ENCODE measurements at regions not wholly inside any gene's neighbourhood (a gene's known extent, or its start where the extent isn't known, plus 50 kb on each side); places are given as distances from the start of the nearest gene placed in this dataset.

DNA sequence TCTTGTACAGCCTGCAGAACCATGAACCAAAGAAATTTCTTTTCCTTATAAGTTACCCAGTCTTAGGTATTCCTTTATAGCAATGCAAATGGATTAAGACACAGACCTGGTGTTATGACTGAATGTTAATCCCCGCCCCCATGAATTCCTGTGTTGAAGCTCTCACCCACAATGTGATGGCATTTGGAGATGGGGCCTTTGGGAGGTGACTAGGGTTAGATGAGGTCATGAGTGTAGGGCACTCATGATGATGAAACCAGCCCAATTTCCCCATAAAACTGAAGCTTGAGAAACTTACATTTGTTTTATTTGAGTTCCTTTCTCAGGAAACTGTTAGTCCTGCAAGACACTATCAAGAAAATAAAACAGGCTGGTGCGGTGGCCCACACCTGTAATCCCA is 115.8 kb upstream of the THY1 start:
- no peak overlapping the region for H3K4me3 ChIP-seq (ENCODE audit: low read length)
- H3K27me3 ChIP-seq (ENCODE audit: insufficient read depth, low read length), result no peaks in the 10 kb centered on the region
- H3K9me3 ChIP-seq (ENCODE audit: low read length), result no peaks in the 10 kb centered on the region
- H3K36me3 ChIP-seq (ENCODE audit: insufficient read depth, low read length), result no peaks in the 10 kb centered on the region
- no peak overlapping the region for H2AFZ ChIP-seq (ENCODE audit: low read depth, low read length)
- H3K4me1 ChIP-seq (ENCODE audit: insufficient read depth, low read length), result peaks cover 2% of the 10 kb centered on the region

DNA sequence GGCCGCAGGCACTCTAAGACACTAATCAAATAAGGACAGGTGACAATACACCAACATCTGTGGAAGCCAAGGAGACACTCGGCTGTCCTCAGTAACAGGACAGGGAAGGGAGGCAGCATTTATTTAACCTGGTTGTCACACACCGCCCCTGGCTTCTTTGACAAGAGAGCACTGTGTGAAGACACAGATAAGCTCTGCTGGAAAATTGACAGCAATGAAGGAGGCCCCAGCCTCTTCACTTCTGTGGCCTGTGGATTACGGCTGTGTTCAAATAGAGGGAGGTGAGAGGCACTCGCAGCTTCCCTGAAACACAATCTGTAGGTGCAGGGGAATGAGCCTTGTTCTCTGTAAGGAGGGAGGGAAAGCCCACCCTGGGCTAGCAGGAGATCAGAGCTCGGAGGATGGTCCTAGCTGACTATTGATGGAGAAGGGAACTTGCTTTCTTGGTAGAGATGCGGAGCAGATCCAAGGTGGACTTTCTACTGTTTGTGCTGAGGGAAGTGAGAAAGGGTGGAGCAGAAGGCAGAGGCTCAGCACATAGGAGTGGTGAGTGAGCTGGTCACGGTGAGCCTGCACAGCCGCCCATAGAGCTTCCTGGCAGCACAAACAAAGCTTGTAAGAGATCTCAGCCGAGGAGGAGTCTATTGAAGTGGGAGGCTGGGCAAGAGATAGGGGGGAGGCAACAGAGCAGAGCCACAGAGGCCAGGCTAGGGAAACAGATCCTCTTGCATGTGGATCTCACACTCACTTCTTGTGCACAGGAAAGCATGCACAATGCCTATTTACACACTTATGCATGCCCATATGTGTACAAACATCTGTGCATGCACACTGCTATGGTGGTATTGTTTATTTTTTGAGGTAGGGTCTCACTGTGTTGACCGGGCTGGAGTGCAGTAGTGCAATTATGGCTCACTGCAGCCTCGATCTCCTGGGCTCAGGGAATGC is 114.6 kb upstream of the THY1 start:
- Histone ChIP-seq H3K4me1 (ENCODE audit: insufficient read depth, low read length) (peaks cover 2% of the 10 kb centered on the region), H3K36me3 (ENCODE audit: insufficient read depth, low read length) (no peaks in the 10 kb centered on the region), H3K9me3 (ENCODE audit: low read length) (no peaks in the 10 kb centered on the region), H3K27me3 (ENCODE audit: insufficient read depth, low read length) (peaks cover 9% of the 10 kb centered on the region), H3K4me3 (ENCODE audit: low read length) (no peak overlapping the region), H2AFZ (ENCODE audit: low read depth, low read length) (no peak overlapping the region)

DNA sequence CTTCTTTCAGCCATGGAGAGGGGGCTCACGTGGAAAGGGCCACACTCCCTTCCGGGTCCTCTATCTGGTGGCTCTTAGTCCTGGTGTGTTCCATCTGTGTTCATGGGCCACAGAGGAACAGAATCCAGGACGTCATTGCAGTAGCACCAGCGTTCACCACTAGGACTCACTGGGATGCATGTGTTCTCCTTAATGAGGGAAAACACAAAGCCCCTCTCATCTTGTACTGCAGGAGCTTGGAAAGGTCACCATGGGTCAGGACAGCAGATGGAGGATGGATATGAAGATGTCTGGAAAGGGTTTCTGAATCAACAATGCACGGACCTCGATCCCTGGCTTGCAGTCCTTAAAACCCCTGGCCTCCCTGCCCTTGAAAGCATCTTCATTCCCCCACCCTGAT is 113.8 kb upstream of the THY1 start:
- Histone ChIP-seq H3K9me3 (ENCODE audit: low read length) (no peaks in the 10 kb centered on the region), H3K36me3 (ENCODE audit: insufficient read depth, low read length) (no peaks in the 10 kb centered on the region), H2AFZ (ENCODE audit: low read depth, low read length) (no peak overlapping the region), H3K4me1 (ENCODE audit: insufficient read depth, low read length) (peaks cover 2% of the 10 kb centered on the region), H3K4me3 (ENCODE audit: low read length) (no peak overlapping the region), H3K27me3 (ENCODE audit: insufficient read depth, low read length) (peaks cover 15% of the 10 kb centered on the region)

DNA sequence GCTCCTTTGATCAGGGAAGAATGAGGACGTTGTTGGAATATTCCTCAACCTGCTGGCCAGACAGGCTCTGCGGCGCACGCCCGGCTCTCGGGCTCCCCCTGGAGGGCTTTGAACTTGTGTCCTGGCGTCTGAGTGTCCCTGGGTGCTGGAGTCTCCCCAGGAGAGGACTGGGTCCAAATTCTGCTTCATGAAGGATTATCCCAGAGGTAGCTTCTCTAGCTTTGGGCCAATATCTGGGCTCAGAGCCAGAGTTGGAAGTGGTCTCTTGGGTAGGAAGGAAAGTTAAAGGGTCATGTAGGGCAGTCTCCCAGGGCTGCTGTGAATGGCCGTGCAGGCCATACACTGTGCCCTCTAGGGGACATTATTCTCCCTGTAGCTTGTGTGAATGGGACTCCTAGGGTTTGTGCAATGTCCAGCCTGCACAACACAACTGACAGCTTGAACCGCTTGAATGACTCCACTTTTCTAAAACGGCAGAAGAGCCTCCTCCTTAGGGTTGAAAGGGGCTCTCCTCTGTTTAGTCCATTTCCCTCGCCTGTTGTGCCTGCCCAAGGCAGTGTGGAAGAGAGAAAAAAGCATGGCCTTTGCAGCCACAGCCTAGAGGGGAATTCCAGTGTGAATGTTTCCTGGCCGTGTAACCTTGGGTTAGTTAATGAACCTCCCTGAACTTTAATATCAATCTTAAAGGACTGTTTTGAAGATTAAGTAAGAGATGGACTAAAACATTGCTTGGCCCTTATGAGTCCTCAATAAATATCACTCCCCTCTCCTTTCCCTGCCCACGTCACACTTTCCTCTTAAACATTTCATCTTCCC is 111.2 kb upstream of the THY1 start:
- peaks cover 2% of the 10 kb centered on the region for H3K4me1 ChIP-seq (ENCODE audit: insufficient read depth, low read length)
- no peak overlapping the region for H3K4me3 ChIP-seq (ENCODE audit: low read length)
- H3K36me3 ChIP-seq (ENCODE audit: insufficient read depth, low read length), result no peaks in the 10 kb centered on the region
- H3K9me3 ChIP-seq (ENCODE audit: low read length), result no peaks in the 10 kb centered on the region
- H2AFZ ChIP-seq (ENCODE audit: low read depth, low read length), result no peak overlapping the region
- peaks cover 15% of the 10 kb centered on the region for H3K27me3 ChIP-seq (ENCODE audit: insufficient read depth, low read length)

DNA sequence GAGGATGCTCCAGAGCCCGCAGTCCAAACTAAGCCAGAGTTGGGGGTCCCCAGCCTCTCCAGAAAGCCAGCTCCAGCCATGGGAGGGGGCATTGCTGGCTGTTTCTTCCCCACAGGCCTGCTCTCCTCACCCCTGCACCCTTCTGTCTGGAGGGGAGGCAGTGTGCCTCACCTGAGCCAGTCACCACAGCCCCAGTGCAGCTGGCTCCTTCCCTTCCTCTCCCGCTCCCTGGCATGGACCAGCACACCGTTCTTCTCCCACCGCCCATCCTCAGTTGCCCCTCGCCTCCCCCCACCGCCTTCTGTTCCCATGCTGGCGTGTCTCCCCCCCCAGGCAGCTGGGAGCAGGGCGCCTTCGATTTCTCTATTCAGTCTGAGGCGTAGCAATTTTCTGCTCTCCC is 110.5 kb upstream of the THY1 start:
- no peak overlapping the region for H2AFZ ChIP-seq (ENCODE audit: low read depth, low read length)

DNA sequence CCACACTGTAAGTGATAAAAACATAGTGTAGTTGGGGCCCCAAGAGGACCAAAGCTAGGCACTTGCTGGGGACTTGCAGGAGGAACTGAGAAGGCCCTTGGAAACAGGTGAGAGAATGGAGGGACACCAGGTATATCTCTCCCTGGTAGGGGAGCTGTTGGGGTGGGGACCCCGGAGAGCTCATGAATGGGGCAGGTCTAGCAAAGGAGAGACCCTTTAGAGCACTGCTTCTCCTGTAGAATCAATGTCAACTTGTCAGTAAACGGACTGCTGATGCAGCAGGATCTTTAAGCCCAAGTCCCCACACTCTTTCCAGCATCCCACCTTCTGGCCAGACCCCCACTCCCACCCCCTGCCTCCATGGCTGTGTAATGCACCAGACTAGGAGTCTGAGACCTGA is 109.6 kb upstream of the THY1 start:
- Histone ChIP-seq H3K4me3 (ENCODE audit: low read length) (no peak overlapping the region), H3K27me3 (ENCODE audit: insufficient read depth, low read length) (peaks cover 19% of the 10 kb centered on the region), H3K36me3 (ENCODE audit: insufficient read depth, low read length) (no peaks in the 10 kb centered on the region)

More for the DNA sequence above, 110.5 kb upstream of the THY1 start:
- no peaks in the 10 kb centered on the region for H3K36me3 ChIP-seq (ENCODE audit: insufficient read depth, low read length)
- no peaks in the 10 kb centered on the region for H3K9me3 ChIP-seq (ENCODE audit: low read length)
- peaks cover 2% of the 10 kb centered on the region for H3K4me1 ChIP-seq (ENCODE audit: insufficient read depth, low read length)
- H3K27me3 ChIP-seq (ENCODE audit: insufficient read depth, low read length), result peaks cover 19% of the 10 kb centered on the region
- no peak overlapping the region for H3K4me3 ChIP-seq (ENCODE audit: low read length)

DNA sequence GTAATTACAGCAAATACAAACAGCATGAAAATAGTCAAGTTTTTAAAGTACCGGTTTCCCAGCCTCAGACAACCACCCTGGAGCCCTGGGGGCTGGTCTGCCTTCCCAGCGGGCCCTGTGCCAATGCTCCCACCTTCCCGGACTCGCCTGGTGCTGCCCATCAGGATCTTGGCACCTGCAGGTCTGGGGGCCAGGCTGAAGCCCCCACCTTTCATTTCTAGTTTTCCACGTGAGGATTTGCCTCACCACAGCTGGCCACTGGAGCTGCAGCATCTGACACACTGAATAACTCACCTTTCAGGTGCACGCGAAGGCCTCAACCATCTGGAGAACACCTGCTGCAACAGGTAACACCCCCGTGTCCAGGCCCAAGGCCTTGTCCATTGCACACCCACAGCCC is 108.7 kb upstream of the THY1 start:
- Histone ChIP-seq H3K4me1 (ENCODE audit: insufficient read depth, low read length) (peaks cover 2% of the 10 kb centered on the region), H2AFZ (ENCODE audit: low read depth, low read length) (no peak overlapping the region), H3K4me3 (ENCODE audit: low read length) (no peak overlapping the region), H3K36me3 (ENCODE audit: insufficient read depth, low read length) (no peaks in the 10 kb centered on the region), H3K9me3 (ENCODE audit: low read length) (no peaks in the 10 kb centered on the region), H3K27me3 (ENCODE audit: insufficient read depth, low read length) (peaks cover 19% of the 10 kb centered on the region)

More for the DNA sequence above, 109.6 kb upstream of the THY1 start:
- no peak overlapping the region for H2AFZ ChIP-seq (ENCODE audit: low read depth, low read length)
- H3K9me3 ChIP-seq (ENCODE audit: low read length), result no peaks in the 10 kb centered on the region
- H3K4me1 ChIP-seq (ENCODE audit: insufficient read depth, low read length), result peaks cover 2% of the 10 kb centered on the region

DNA sequence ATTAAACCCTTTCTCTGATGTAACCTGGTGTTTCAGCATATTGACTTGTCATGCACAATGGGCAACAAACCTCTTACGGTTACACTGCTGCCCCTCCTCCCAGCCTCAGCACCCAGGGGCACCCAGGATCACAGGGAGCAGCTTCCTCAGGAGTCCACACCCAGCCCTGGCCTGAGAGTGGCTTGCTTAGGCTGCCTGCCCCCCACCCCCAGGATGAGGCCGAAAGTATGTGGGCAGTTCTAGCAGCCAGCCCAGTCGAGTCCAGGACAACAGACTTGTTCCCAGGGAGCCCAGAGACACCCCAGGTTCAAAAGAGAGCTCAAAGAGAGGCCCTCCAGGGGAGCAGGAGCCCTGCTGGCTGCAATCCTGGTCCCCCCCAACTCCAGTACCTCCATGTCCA is 108.1 kb upstream of the THY1 start:
- H3K36me3 ChIP-seq (ENCODE audit: insufficient read depth, low read length), result no peaks in the 10 kb centered on the region
- H3K9me3 ChIP-seq (ENCODE audit: low read length), result no peaks in the 10 kb centered on the region
- no peak overlapping the region for H2AFZ ChIP-seq (ENCODE audit: low read depth, low read length)
- peaks cover 2% of the 10 kb centered on the region for H3K4me1 ChIP-seq (ENCODE audit: insufficient read depth, low read length)
- H3K4me3 ChIP-seq (ENCODE audit: low read length), result no peak overlapping the region
- H3K27me3 ChIP-seq (ENCODE audit: insufficient read depth, low read length), result peaks cover 19% of the 10 kb centered on the region

DNA sequence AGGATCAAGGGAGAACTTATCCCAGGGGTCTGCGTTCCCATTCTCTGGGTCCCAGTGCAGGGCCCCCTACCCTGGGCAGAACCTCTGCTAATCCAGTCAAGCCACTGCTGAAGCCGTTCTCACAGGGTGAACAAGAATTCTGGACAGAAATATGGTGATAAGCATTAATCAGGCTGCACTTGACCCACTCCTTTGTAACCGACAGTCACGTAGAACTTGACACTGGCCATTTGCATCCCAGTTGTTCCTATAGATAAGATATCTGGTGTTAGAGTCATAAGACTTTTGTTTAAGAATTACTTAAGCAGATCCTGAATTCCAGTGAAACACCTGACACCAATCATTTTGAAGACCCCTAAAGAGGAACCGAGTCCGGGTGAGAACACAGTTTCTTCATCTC is 107.5 kb upstream of the THY1 start:
- Histone ChIP-seq H2AFZ (ENCODE audit: low read depth, low read length) (no peak overlapping the region), H3K4me3 (ENCODE audit: low read length) (no peak overlapping the region), H3K9me3 (ENCODE audit: low read length) (no peaks in the 10 kb centered on the region), H3K4me1 (ENCODE audit: insufficient read depth, low read length) (peaks cover 2% of the 10 kb centered on the region), H3K36me3 (ENCODE audit: insufficient read depth, low read length) (no peaks in the 10 kb centered on the region), H3K27me3 (ENCODE audit: insufficient read depth, low read length) (peaks cover 19% of the 10 kb centered on the region)

DNA sequence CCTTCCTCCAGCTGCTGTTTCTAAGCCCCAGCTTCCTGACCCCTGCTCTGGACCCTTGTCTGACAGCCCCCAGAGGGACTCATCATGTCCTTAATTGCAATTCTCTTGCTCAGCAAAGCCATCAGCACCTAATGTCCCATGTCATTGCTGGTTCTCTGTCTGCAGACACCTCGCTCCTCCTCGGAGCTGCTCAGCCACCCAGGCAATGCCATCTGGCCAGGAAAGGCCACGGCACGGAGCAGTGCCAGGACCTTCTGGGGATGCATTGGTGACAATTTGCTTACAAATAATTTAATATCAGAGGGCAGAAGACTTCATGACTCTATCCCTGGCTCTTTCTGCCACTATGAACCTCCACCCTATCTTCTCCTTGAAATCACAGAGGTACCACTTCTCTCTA is 107.0 kb upstream of the THY1 start:
- Histone ChIP-seq H3K27me3 (ENCODE audit: insufficient read depth, low read length) (peaks cover 19% of the 10 kb centered on the region), H3K9me3 (ENCODE audit: low read length) (no peaks in the 10 kb centered on the region), H3K4me3 (ENCODE audit: low read length) (no peak overlapping the region), H2AFZ (ENCODE audit: low read depth, low read length) (no peak overlapping the region), H3K4me1 (ENCODE audit: insufficient read depth, low read length) (peaks cover 2% of the 10 kb centered on the region), H3K36me3 (ENCODE audit: insufficient read depth, low read length) (no peaks in the 10 kb centered on the region)

DNA sequence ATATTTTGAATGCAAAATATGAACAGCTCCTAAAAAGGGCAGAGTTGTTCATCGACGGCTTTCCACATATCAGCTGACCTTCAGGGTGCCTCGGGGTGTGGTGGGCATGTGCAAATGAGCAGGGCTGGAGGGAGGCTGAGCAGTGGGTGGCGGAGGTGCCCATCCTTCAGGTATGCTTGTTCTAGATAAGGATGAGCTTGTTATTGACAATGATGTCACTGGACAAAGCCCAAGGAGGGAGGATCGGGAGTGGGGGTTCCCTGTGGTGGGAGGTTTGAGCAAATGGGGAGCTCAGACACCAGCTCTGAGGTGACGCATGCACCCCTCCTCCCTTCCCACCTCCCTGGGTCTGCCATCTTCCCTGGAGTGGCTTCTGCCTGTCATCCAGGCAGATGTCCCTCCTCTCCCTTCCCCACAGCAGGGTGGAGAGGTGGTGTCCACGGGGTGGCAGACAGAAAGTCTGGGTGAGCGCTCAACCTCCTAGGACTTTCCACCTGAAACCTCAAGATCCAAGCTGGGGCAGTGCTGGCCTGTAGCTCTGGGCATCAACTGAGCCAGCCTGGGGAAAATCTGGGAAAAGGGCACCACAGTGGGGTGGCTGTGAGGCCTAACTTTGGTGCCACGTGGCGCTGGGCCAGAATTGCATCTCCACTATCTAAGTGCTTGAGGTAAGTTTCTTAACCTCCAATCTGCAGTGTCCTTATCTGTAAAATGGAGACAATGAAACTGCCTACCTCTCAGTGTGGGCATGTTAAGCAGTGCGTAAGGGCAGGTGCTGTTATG is 106.3 kb upstream of the THY1 start:
- H3K27me3 ChIP-seq (ENCODE audit: insufficient read depth, low read length), result peaks cover 19% of the 10 kb centered on the region
- no peaks in the 10 kb centered on the region for H3K36me3 ChIP-seq (ENCODE audit: insufficient read depth, low read length)
- H2AFZ ChIP-seq (ENCODE audit: low read depth, low read length), result no peak overlapping the region
- H3K9me3 ChIP-seq (ENCODE audit: low read length), result no peaks in the 10 kb centered on the region
- no peak overlapping the region for H3K4me3 ChIP-seq (ENCODE audit: low read length)
- no peaks in the 10 kb centered on the region for H3K4me1 ChIP-seq (ENCODE audit: insufficient read depth, low read length)

DNA sequence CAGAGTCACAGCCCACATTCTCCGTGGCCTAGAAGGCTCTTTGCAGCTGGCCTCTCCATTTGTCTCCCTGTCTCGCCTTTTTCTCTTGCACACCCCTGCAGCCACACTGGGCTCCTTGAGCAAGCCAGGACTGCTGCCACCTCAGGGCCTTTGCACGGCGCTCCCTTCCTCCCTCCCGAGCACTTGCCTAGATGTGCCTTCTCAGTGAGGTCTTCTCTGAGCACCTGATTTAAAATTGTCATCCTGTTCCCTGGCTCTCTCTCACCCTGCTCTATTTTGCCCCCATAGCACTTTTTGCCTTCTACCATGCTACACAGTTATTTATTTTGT is 102.9 kb upstream of the THY1 start:
- H3K27me3 ChIP-seq (ENCODE audit: insufficient read depth, low read length), result peaks cover 4% of the 10 kb centered on the region
- no peaks in the 10 kb centered on the region for H3K4me1 ChIP-seq (ENCODE audit: insufficient read depth, low read length)
- no peak overlapping the region for H3K4me3 ChIP-seq (ENCODE audit: low read length)
- no peak overlapping the region for H2AFZ ChIP-seq (ENCODE audit: low read depth, low read length)
- no peaks in the 10 kb centered on the region for H3K9me3 ChIP-seq (ENCODE audit: low read length)
- no peaks in the 10 kb centered on the region for H3K36me3 ChIP-seq (ENCODE audit: insufficient read depth, low read length)

Measured in neuron (in vitro differentiated cells).